ENCODE measurements at regions not wholly inside any gene's neighbourhood (a gene's known extent, or its start where the extent isn't known, plus 50 kb on each side); places are given as distances from the start of the nearest gene placed in this dataset.

GRCh38 chr5:29042152-29042551 is 2003.8 kb upstream of the CDH9 start:
- no peak overlapping the region for H3K27ac Mint-ChIP-seq
- no peaks in the 10 kb centered on the region for H3K4me1 Mint-ChIP-seq
- no peaks in the 10 kb centered on the region for H3K9me3 Mint-ChIP-seq (ENCODE audit: low read depth)
- intact Hi-C loops (cut with DNase I, micrococcal nuclease), result no loop called here
- DNase-seq, result no peak
- no peaks in the 10 kb centered on the region for H3K27me3 Mint-ChIP-seq
- ChIA-PET POLR2A (no interaction called here), CTCF (no interaction called here)
- no peak overlapping the region for H3K4me3 Mint-ChIP-seq
- H3K36me3 Mint-ChIP-seq (ENCODE audit: low read depth), result no peaks in the 10 kb centered on the region
- ATAC-seq, result no peak

GRCh38 chr5:29040404-29040803 is 2002.0 kb upstream of the CDH9 start:
- ATAC-seq, result no peak
- intact Hi-C loops (cut with DNase I, micrococcal nuclease), result no loop called here

GRCh38 chr5:29039994-29040393 is 2001.6 kb upstream of the CDH9 start:
- no peaks in the 10 kb centered on the region for H3K27me3 Mint-ChIP-seq

More at GRCh38 chr5:29040404-29040803, 2002.0 kb upstream of the CDH9 start:
- DNase-seq, result no peak
- CTCF ChIA-PET, result no interaction called here
- Mint-ChIP-seq H3K27me3 (no peaks in the 10 kb centered on the region), H3K4me3 (no peak overlapping the region), H3K27ac (no peak overlapping the region), H3K4me1 (no peaks in the 10 kb centered on the region), H3K36me3 (ENCODE audit: low read depth) (no peaks in the 10 kb centered on the region), H3K9me3 (ENCODE audit: low read depth) (no peaks in the 10 kb centered on the region)
- POLR2A ChIA-PET, result no interaction called here

GRCh38 chr5:29037716-29038115 is 1999.3 kb upstream of the CDH9 start:
- no peak for DNase-seq
- no peaks in the 10 kb centered on the region for H3K9me3 Mint-ChIP-seq (ENCODE audit: low read depth)
- POLR2A ChIA-PET, result no interaction called here
- CTCF ChIA-PET, result no interaction called here
- no peaks in the 10 kb centered on the region for H3K36me3 Mint-ChIP-seq (ENCODE audit: low read depth)
- no peak overlapping the region for H3K27ac Mint-ChIP-seq
- no peak overlapping the region for H3K4me3 Mint-ChIP-seq
- intact Hi-C loops (cut with DNase I, micrococcal nuclease), result no loop called here
- H3K27me3 Mint-ChIP-seq, result no peaks in the 10 kb centered on the region
- no peaks in the 10 kb centered on the region for H3K4me1 Mint-ChIP-seq
- ATAC-seq, result no peak

More at GRCh38 chr5:29039994-29040393, 2001.6 kb upstream of the CDH9 start:
- Mint-ChIP-seq H3K36me3 (ENCODE audit: low read depth) (no peaks in the 10 kb centered on the region), H3K4me1 (no peaks in the 10 kb centered on the region), H3K27ac (no peak overlapping the region), H3K4me3 (no peak overlapping the region), H3K9me3 (ENCODE audit: low read depth) (no peaks in the 10 kb centered on the region)
- intact Hi-C loops (cut with DNase I, micrococcal nuclease), result no loop called here
- CTCF ChIA-PET, result no interaction called here
- no peak for ATAC-seq
- POLR2A ChIA-PET, result no interaction called here
- DNase-seq, result no peak

- ATAC-seq, result no peak
- Mint-ChIP-seq H3K4me1 (no peaks in the 10 kb centered on the region), H3K36me3 (ENCODE audit: low read depth) (no peaks in the 10 kb centered on the region), H3K27ac (no peak overlapping the region), H3K4me3 (no peak overlapping the region), H3K9me3 (ENCODE audit: low read depth) (peaks cover 9% of the 10 kb centered on the region), H3K27me3 (no peaks in the 10 kb centered on the region)
- ChIA-PET POLR2A (no interaction called here), CTCF (no interaction called here)
- DNase-seq, result no peak
- intact Hi-C loops (cut with DNase I, micrococcal nuclease), result no loop called here
Measured at GRCh38 chr5:29024052-29024451, 1985.7 kb upstream of the CDH9 start.

GRCh38 chr5:29023541-29023940 is 1985.2 kb upstream of the CDH9 start:
- no peaks in the 10 kb centered on the region for H3K36me3 Mint-ChIP-seq (ENCODE audit: low read depth)
- H3K4me1 Mint-ChIP-seq, result no peaks in the 10 kb centered on the region
- ChIA-PET POLR2A (no interaction called here), CTCF (interaction anchor here (1.1 kb wide), 1 partner anchor 14 kb away, joined by 3 read pairs; no protein-coding TSS in a partner anchor)
- H3K27me3 Mint-ChIP-seq, result no peaks in the 10 kb centered on the region
- no peak overlapping the region for H3K4me3 Mint-ChIP-seq
- no peak overlapping the region for H3K27ac Mint-ChIP-seq
- H3K9me3 Mint-ChIP-seq (ENCODE audit: low read depth), result peaks cover 6% of the 10 kb centered on the region
- DNase-seq, result no peak
- no peak for ATAC-seq
- intact Hi-C loops (cut with DNase I, micrococcal nuclease), result no loop called here

GRCh38 chr5:29017501-29017900 is 1979.1 kb upstream of the CDH9 start:
- Mint-ChIP-seq H3K27me3 (no peaks in the 10 kb centered on the region), H3K36me3 (ENCODE audit: low read depth) (no peaks in the 10 kb centered on the region), H3K4me3 (no peak overlapping the region), H3K27ac (no peak overlapping the region), H3K9me3 (ENCODE audit: low read depth) (peaks cover 6% of the 10 kb centered on the region), H3K4me1 (no peaks in the 10 kb centered on the region)
- ChIA-PET CTCF (no interaction called here), POLR2A (no interaction called here)
- ATAC-seq, result no peak
- DNase-seq, result no peak
- intact Hi-C loops (cut with DNase I, micrococcal nuclease), result no loop called here

- ChIA-PET POLR2A (no interaction called here), CTCF (no interaction called here)
- Mint-ChIP-seq H3K36me3 (ENCODE audit: low read depth) (no peaks in the 10 kb centered on the region), H3K27ac (no peak overlapping the region), H3K4me1 (no peaks in the 10 kb centered on the region), H3K27me3 (no peaks in the 10 kb centered on the region), H3K4me3 (no peak overlapping the region), H3K9me3 (ENCODE audit: low read depth) (peaks cover 6% of the 10 kb centered on the region)
- no peak for DNase-seq
- ATAC-seq, result no peak
- intact Hi-C loops (cut with DNase I, micrococcal nuclease), result no loop called here
Measured at GRCh38 chr5:29016067-29016466, 1977.7 kb upstream of the CDH9 start.

- Mint-ChIP-seq H3K27me3 (no peaks in the 10 kb centered on the region), H3K9me3 (ENCODE audit: low read depth) (peaks cover 3% of the 10 kb centered on the region), H3K4me3 (no peak overlapping the region), H3K36me3 (ENCODE audit: low read depth) (no peaks in the 10 kb centered on the region), H3K4me1 (no peaks in the 10 kb centered on the region), H3K27ac (no peak overlapping the region)
- POLR2A ChIA-PET, result no interaction called here
- no peak for ATAC-seq
- no peak for DNase-seq
- CTCF ChIA-PET, result no interaction called here
- intact Hi-C loops (cut with DNase I, micrococcal nuclease), result no loop called here
Measured at GRCh38 chr5:29015523-29015922, 1977.1 kb upstream of the CDH9 start.

- H3K27me3 Mint-ChIP-seq, result no peaks in the 10 kb centered on the region
- CTCF ChIA-PET, result no interaction called here
- no peak overlapping the region for H3K27ac Mint-ChIP-seq
- no peaks in the 10 kb centered on the region for H3K36me3 Mint-ChIP-seq (ENCODE audit: low read depth)
- ATAC-seq (no peak), DNase-seq (no peak)
- intact Hi-C loops (cut with DNase I, micrococcal nuclease), result no loop called here
- peaks cover 5% of the 10 kb centered on the region for H3K9me3 Mint-ChIP-seq (ENCODE audit: low read depth)
- POLR2A ChIA-PET, result no interaction called here
- no peaks in the 10 kb centered on the region for H3K4me1 Mint-ChIP-seq
- no peak overlapping the region for H3K4me3 Mint-ChIP-seq
Measured at GRCh38 chr5:29005386-29005785, 1967.0 kb upstream of the CDH9 start.

- no peaks in the 10 kb centered on the region for H3K36me3 Mint-ChIP-seq (ENCODE audit: low read depth)
- no peak overlapping the region for H3K27ac Mint-ChIP-seq
- intact Hi-C loops (cut with DNase I, micrococcal nuclease), result no loop called here
- H3K27me3 Mint-ChIP-seq, result no peaks in the 10 kb centered on the region
- no peaks in the 10 kb centered on the region for H3K4me1 Mint-ChIP-seq
- ATAC-seq, result no peak
- H3K4me3 Mint-ChIP-seq, result no peak overlapping the region
- DNase-seq, result no peak
- ChIA-PET CTCF (no interaction called here), POLR2A (no interaction called here)
- H3K9me3 Mint-ChIP-seq (ENCODE audit: low read depth), result peaks cover 3% of the 10 kb centered on the region
Measured at GRCh38 chr5:29002481-29002880, 1964.1 kb upstream of the CDH9 start.

GRCh38 chr5:29001666-29002065 is 1963.3 kb upstream of the CDH9 start:
- ATAC-seq (no peak), DNase-seq (no peak)
- no peak overlapping the region for H3K27ac Mint-ChIP-seq
- intact Hi-C loops (cut with DNase I, micrococcal nuclease), result no loop called here
- H3K4me1 Mint-ChIP-seq, result no peaks in the 10 kb centered on the region
- ChIA-PET POLR2A (no interaction called here), CTCF (no interaction called here)
- no peaks in the 10 kb centered on the region for H3K36me3 Mint-ChIP-seq (ENCODE audit: low read depth)
- H3K9me3 Mint-ChIP-seq (ENCODE audit: low read depth), result peaks cover 4% of the 10 kb centered on the region
- no peaks in the 10 kb centered on the region for H3K27me3 Mint-ChIP-seq
- no peak overlapping the region for H3K4me3 Mint-ChIP-seq

- ChIA-PET CTCF (no interaction called here), POLR2A (no interaction called here)
- H3K4me3 Mint-ChIP-seq, result no peak overlapping the region
- no peaks in the 10 kb centered on the region for H3K4me1 Mint-ChIP-seq
- H3K27ac Mint-ChIP-seq, result no peak overlapping the region
- no peaks in the 10 kb centered on the region for H3K27me3 Mint-ChIP-seq
- DNase-seq (no peak), ATAC-seq (no peak)
- H3K9me3 Mint-ChIP-seq (ENCODE audit: low read depth), result peaks cover 16% of the 10 kb centered on the region
- intact Hi-C loops (cut with DNase I, micrococcal nuclease), result no loop called here
- no peaks in the 10 kb centered on the region for H3K36me3 Mint-ChIP-seq (ENCODE audit: low read depth)
Measured at GRCh38 chr5:28984639-28985038, 1946.3 kb upstream of the CDH9 start.

All from activated CD4-positive, alpha-beta T cell treated with anti-CD3 and anti-CD28 coated beads for 36 hours (primary cell).